AG10803 (cell line): ENCODE measurements at regions not wholly inside any gene's neighbourhood (a gene's known extent, or its start where the extent isn't known, plus 50 kb on each side); places are given as distances from the start of the nearest gene placed in this dataset.

Experiments used
- DNase-seq: peaks from one replicate; pipeline ENCODE4 v3.0.0; 2010; ENCODE audit warnings: low read depth
- H3K4me3 ChIP-seq: 2 replicates; pipeline ENCODE4 v1.5.1; 2011; ENCODE audit warnings: mild to moderate bottlenecking, low read length, control low read depth
- TF ChIP-seq, protein P1 (sequence below): conservative IDR thresholded peaks from 2 replicates; pipeline ENCODE4 v1.5.1; 2011; ENCODE audit warnings: mild to moderate bottlenecking, low read length, control low read depth, inconsistent platforms

DNA sequence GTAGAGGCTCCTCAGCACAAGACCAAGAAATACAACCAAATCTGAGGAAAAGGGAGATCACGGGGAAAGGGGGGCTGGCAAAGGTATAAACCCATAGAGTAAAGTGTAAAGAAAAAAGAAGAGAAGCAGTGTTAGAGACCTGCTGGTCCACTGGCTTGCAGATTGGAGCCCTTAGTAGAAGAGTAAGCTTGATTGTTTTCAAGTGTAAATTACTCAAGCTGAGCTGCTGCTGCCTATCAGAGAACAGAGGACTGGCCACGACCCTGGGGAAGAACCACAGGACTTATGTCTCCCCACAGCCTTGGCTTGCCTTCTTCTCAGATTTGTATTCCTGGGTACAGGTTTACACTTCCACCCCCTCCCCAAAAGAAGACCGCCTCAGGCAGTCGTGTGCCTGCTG is 294.2 kb downstream of the LMX1A start:
- TF ChIP-seq, protein P1, sequence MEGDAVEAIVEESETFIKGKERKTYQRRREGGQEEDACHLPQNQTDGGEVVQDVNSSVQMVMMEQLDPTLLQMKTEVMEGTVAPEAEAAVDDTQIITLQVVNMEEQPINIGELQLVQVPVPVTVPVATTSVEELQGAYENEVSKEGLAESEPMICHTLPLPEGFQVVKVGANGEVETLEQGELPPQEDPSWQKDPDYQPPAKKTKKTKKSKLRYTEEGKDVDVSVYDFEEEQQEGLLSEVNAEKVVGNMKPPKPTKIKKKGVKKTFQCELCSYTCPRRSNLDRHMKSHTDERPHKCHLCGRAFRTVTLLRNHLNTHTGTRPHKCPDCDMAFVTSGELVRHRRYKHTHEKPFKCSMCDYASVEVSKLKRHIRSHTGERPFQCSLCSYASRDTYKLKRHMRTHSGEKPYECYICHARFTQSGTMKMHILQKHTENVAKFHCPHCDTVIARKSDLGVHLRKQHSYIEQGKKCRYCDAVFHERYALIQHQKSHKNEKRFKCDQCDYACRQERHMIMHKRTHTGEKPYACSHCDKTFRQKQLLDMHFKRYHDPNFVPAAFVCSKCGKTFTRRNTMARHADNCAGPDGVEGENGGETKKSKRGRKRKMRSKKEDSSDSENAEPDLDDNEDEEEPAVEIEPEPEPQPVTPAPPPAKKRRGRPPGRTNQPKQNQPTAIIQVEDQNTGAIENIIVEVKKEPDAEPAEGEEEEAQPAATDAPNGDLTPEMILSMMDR: no peak
- DNase-seq: no peak
- H3K4me3 ChIP-seq: no peak overlapping the region

DNA sequence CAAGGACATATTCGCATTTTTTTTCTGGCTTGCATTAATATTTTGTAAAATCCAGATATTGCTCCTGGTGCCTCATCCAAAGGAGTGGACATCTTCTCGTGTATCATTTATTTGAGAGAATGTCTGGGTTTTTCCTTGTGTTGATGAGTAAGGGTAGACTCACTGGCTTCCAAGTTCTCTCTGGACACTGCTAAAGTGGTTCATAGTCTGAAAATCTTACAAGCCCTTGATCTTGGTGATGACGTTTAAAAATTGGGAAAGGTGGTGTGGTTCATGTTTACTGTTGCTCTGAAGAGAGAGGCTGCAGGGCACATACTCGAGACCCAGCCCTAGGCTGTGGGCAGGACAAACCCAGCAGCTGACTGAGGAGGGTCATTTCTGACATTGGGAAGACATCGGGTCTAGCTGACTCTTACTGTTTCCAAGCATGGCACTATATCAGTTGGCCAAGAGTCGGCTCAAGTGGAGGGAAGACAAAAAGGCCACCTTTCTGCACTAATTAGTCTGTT is 296.2 kb downstream of the LMX1A start:
- H3K4me3 ChIP-seq: no peak overlapping the region
- TF ChIP-seq, protein P1: no peak
- peak; percentile 6 for DNase-seq

DNA sequence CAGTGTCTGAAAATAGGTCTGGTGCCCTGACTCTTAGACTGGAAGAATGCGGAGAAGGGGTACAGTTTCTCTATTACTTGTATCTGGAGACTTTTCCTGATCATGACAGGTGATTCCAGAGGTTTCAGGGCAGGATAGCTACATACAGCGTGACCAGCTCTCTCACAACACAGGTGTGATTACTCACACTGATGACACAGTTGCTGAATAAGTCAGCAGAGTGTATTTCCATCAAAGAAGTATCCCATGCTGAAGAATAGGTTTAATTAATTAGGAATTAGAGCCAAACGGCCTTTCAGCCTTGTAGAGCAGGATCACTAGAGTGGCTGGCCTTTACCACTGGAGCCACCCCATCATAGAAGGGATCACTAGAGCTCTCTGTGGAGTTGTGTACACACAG is 298.6 kb downstream of the LMX1A start:
- TF ChIP-seq, protein P1: no peak
- H3K4me3 ChIP-seq: no peak overlapping the region
- DNase-seq: no peak

DNA sequence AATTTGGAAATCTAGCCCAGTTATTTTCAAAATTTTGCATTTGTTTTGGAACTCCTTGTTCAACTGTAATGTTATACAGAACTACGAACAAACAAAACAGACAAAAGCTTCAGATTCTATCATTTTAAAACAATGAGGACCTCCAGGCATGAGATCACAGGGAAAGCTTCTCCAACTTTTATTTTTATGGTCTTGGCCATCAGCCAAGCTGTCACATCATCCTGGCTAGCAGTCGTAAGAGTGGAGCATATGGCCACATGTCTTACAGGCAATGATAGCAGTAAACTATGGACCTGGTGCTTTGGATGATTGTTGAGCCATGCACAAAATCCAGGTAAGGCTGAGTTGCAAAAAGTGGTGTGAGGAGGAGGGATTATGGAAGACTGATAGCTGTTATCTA is 299.6 kb downstream of the LMX1A start:
- no peak for DNase-seq
- TF ChIP-seq, protein P1: no peak
- H3K4me3 ChIP-seq: no peak overlapping the region

DNA sequence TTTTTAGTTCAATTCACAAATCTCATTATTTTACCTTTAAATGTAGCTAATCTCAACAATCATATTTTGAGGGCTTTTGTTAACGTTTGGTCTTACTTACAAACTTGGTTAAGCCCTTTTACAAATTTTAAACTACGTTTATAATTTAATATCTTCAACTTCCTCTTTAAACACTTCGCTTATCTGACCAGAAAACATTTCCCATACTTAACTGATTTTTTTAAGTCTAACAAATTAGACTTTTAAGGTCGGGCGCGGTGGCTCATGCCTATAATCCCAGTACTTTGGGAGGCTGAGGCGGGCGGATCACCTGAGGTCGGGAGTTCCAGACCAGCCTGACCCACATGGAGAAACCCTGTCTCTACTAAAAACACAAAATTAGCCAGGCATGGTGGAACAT is 300.9 kb downstream of the LMX1A start:
- TF ChIP-seq, protein P1: no peak
- H3K4me3 ChIP-seq: no peak overlapping the region
- no peak for DNase-seq

DNA sequence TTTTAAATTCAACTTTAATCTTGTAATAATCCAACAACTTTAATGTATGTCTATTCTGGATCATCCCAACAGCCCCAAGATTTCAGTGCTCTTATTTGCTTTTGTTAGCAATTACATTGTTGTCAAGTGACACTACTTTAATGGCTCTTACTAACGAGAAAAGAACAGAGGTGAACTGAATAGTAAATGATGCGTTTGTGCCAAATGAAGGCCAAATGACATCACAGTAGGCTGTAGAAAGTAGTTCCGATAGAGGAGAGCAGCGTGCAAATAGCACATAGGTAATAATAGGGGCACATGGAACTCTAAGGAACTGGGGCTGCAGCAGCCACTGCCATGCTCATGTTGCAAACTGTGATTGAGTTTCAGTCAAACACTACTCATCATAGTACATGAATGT is 301.9 kb downstream of the LMX1A start:
- no peak for DNase-seq
- no peak overlapping the region for H3K4me3 ChIP-seq
- TF ChIP-seq, protein P1: no peak

DNA sequence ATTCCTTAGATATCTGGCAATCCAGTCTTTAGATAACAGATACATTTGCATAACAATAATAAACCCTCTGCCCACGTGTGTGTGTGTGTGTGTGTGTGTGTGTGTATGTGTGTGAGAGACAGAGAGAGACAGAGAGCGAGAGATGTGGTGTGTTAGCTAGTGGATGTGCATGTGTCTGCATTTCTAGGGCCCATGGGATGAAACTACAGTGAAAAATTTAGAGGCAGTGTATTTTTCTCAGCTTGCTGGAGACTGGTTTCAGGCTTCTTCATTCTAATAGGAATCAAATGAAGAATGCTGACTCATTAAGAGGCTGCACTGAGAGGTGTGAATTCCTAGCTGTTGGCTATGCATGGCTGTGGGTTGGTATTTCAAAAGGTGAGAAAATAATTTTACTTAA is 303.2 kb downstream of the LMX1A start:
- TF ChIP-seq, protein P1: no peak
- DNase-seq: no peak
- no peak overlapping the region for H3K4me3 ChIP-seq
